ENCODE measurements at regions not wholly inside any gene's neighbourhood (a gene's known extent, or its start where the extent isn't known, plus 50 kb on each side); places are given as distances from the start of the nearest gene placed in this dataset.
"Not testable (repeated sequence)": the region's sequence is repeated elsewhere in the genome, so short reads cannot be mapped to it uniquely, and the experiment has no call there.

GRCh38 chr2:146415291-146415690 is 1429.5 kb upstream of the ACVR2A start:
- TF ChIP-seq POLR2A (IDR thresholded peaks at IDR 0.05) (no peak), CTCF (IDR thresholded peaks at IDR 0.05) (no peak), POLR2AphosphoS5 (IDR thresholded peaks at IDR 0.05) (no peak)
- Histone ChIP-seq H3K4me3 (no peak overlapping the region), H3K27ac (no peak overlapping the region), H3K9me3 (no peaks in the 10 kb centered on the region), H3K27me3 (no peaks in the 10 kb centered on the region), H3K36me3 (no peaks in the 10 kb centered on the region), H3K4me1 (no peaks in the 10 kb centered on the region)
- DNase-seq (ENCODE audit: low spot score in 2 of 2) = no peak
- intact Hi-C loops (cut with DNase I; ENCODE audit: low total_unique reads) = no loop called here

- no peaks in the 10 kb centered on the region for H3K27me3 ChIP-seq
These were observed 1430.4 kb upstream of the ACVR2A start for GRCh38 chr2:146414456-146414855.

DNA sequence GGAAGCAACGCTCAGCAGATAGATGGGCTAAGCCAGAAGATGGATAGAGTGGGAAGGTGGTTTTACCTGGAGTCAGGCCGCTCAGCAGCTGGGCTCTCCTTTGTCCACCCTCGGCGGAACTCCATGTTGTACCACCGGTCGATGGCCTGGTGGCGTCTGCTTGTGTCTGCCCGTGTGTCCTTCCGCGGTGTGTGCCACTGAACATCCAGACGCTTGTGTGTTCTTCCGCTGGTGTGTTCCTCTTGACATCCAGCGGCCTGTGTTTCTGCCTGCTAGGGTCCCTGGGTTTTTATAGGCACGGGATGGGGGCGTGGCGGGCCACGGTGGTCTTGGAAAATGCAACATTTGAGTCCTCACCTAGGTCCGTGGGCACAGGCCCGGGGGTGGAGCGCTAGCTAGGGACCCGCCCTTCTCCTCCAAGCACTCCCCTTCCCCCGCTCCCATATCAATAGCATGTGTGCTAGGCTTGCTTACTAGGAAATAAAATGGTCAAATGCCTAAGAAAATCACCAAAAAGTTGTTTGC is 1431.7 kb upstream of the ACVR2A start:
- no peak for TF ChIP-seq CTCF (IDR thresholded peaks at IDR 0.05)
- no peak for TF ChIP-seq POLR2AphosphoS5 (IDR thresholded peaks at IDR 0.05)
- TF ChIP-seq POLR2A (IDR thresholded peaks at IDR 0.05) = no peak
- no peak for DNase-seq (ENCODE audit: low spot score in 2 of 2)
- Histone ChIP-seq H3K27me3 (no peaks in the 10 kb centered on the region), H3K4me3 (no peak overlapping the region), H3K4me1 (no peaks in the 10 kb centered on the region), H3K36me3 (no peaks in the 10 kb centered on the region), H3K9me3 (no peaks in the 10 kb centered on the region), H3K27ac (no peak overlapping the region)
- intact Hi-C loops (cut with DNase I; ENCODE audit: low total_unique reads) = no loop called here

More at GRCh38 chr2:146414456-146414855, 1430.4 kb upstream of the ACVR2A start:
- no peak for DNase-seq (ENCODE audit: low spot score in 2 of 2)
- no peak for TF ChIP-seq POLR2AphosphoS5 (IDR thresholded peaks at IDR 0.05)
- TF ChIP-seq CTCF (IDR thresholded peaks at IDR 0.05) = no peak
- TF ChIP-seq POLR2A (IDR thresholded peaks at IDR 0.05) = no peak
- no peaks in the 10 kb centered on the region for H3K4me1 ChIP-seq
- no peak overlapping the region for H3K27ac ChIP-seq
- no peak overlapping the region for H3K4me3 ChIP-seq
- no peaks in the 10 kb centered on the region for H3K36me3 ChIP-seq
- intact Hi-C loops (cut with DNase I; ENCODE audit: low total_unique reads) = no loop called here
- no peaks in the 10 kb centered on the region for H3K9me3 ChIP-seq

GRCh38 chr2:146412625-146413024 is 1432.2 kb upstream of the ACVR2A start:
- no peaks in the 10 kb centered on the region for H3K27me3 ChIP-seq
- H3K9me3 ChIP-seq = no peaks in the 10 kb centered on the region
- no peak for DNase-seq (ENCODE audit: low spot score in 2 of 2)
- no peaks in the 10 kb centered on the region for H3K4me1 ChIP-seq
- no peak overlapping the region for H3K4me3 ChIP-seq
- intact Hi-C loops (cut with DNase I; ENCODE audit: low total_unique reads) = no loop called here
- H3K36me3 ChIP-seq = no peaks in the 10 kb centered on the region
- no peak overlapping the region for H3K27ac ChIP-seq
- TF ChIP-seq POLR2A (IDR thresholded peaks at IDR 0.05) = no peak
- TF ChIP-seq CTCF (IDR thresholded peaks at IDR 0.05) = no peak
- TF ChIP-seq POLR2AphosphoS5 (IDR thresholded peaks at IDR 0.05) = no peak

GRCh38 chr2:146405402-146406309 is 1439.2 kb upstream of the ACVR2A start:
- H3K36me3 ChIP-seq; H3K27ac ChIP-seq; DNase-seq (ENCODE audit: low spot score in 2 of 2); H3K9me3 ChIP-seq; H3K4me1 ChIP-seq; H3K4me3 ChIP-seq; H3K27me3 ChIP-seq; intact Hi-C loops (cut with DNase I; ENCODE audit: low total_unique reads): not testable (repeated sequence)

DNA sequence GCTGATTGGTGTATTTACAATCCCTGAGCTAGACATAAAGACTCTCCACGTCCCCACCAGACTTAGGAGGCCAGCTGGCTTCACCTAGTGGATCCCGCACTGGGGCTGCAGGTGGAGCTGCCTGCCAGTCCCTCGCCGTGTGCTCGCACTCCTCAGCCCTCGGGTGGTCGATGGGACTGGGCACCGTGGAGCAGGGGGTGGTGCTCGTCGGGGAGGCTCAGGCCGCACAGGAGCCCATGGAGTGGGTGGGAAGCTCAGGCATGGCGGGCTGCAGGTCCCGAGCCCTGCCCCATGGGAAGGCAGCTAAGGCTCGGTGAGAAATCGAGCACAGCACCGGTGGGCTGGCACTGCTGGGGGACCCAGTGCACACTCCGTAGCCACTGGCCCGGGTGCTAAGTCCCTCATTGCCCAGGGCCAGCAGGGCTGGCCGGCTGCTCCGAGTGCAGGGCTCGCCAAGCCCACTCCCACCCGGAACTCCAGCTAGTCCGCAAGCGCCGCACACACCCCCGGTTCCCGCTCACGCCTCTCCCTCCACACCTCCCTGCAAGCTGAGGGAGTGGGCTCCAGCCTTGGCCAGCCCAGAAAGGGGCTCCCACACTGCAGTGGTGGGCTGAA is 1441.2 kb upstream of the ACVR2A start:
- H3K27ac ChIP-seq; H3K9me3 ChIP-seq; H3K4me3 ChIP-seq; intact Hi-C loops (cut with DNase I; ENCODE audit: low total_unique reads); H3K27me3 ChIP-seq; H3K36me3 ChIP-seq; H3K4me1 ChIP-seq; DNase-seq (ENCODE audit: low spot score in 2 of 2): not testable (repeated sequence)
